ACC112 (cell line): ENCODE measurements at regions not wholly inside any gene's neighbourhood (a gene's known extent, or its start where the extent isn't known, plus 50 kb on each side); places are given as distances from the start of the nearest gene placed in this dataset.
"Not testable (repeated sequence)": the region's sequence is repeated elsewhere in the genome, so short reads cannot be mapped to it uniquely, and the experiment has no call there.

Source experiments
- H2AFZ ChIP-seq: fragments of 200-600 bp; sonication (generic); one replicate; pipeline ENCODE4 v1.6.0; 2017; ENCODE audit warnings: antibody characterized with exemption, low read length; ENCODE audit not compliant: unreplicated experiment
- H3K27ac ChIP-seq: fragments of 200-600 bp; sonication (generic); 2 replicates; pipeline ENCODE4 v1.5.1; 2014; ENCODE audit warnings: low read depth, mild to moderate bottlenecking, antibody characterized with exemption, low read length, moderate library complexity
- H3K27me3 ChIP-seq: fragments of 200-600 bp; sonication (generic); 2 replicates; pipeline ENCODE4 v1.6.1; 2014; ENCODE audit warnings: mild to moderate bottlenecking, antibody characterized with exemption, low read length, moderate library complexity, mixed read lengths; ENCODE audit not compliant: insufficient read depth
- H3K36me3 ChIP-seq: fragments of 200-600 bp; sonication (generic); 2 replicates; pipeline ENCODE4 v1.6.1; 2016; ENCODE audit warnings: mild to moderate bottlenecking, antibody characterized with exemption, low read length, moderate library complexity, mixed read lengths; ENCODE audit not compliant: insufficient read depth
- H3K4me1 ChIP-seq: fragments of 200-600 bp; sonication (generic); one replicate; pipeline ENCODE4 v1.6.1; 2016; ENCODE audit warnings: low read length, mixed read lengths; ENCODE audit not compliant: insufficient read depth, unreplicated experiment, control insufficient read depth
- H3K4me3 ChIP-seq: fragments of 200-600 bp; sonication (generic); 2 replicates; pipeline ENCODE4 v1.5.1; 2014; ENCODE audit warnings: mild to moderate bottlenecking, low read depth, low read length
- H3K79me2 ChIP-seq: fragments of 200-600 bp; sonication (generic); one replicate; pipeline ENCODE4 v1.6.0; 2016; ENCODE audit warnings: low read length; ENCODE audit not compliant: control insufficient read depth, unreplicated experiment, insufficient read depth

DNA sequence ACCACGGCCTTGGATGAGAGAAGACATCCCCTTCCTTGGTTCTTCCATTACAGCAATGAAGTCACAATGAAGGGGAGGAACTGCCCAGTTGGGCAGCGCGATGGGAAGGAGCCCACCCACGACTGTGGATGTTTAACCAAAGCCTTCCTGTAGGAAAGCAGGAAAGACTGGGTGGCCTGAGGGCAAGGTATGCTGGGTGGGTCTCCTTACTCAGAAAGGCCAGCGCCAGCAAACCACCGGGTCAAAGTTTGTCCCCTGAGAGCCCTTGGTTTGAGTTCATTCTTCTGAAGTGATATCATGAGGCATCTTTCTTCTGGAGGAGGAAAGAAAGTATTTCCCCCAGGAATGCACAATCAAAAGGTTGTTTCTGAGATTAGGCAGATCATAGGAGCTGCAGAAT, 105.2 kb downstream of the C16orf95 start:
- peaks cover 50% of the 10 kb centered on the region for H3K4me1 ChIP-seq
- no peaks in the 10 kb centered on the region for H3K79me2 ChIP-seq
- no peak overlapping the region for H2AFZ ChIP-seq
- H3K27me3 ChIP-seq = no peaks in the 10 kb centered on the region
- peak overlapping the region; percentile 87 for H3K27ac ChIP-seq
- H3K36me3 ChIP-seq = no peaks in the 10 kb centered on the region
- peak overlapping the region; percentile 9; the same call in 1 of the 2 replicates for H3K4me3 ChIP-seq

GRCh38 chr16:87213536-87213935, 103.7 kb downstream of the C16orf95 start:
- peaks cover 39% of the 10 kb centered on the region for H3K4me1 ChIP-seq
- no peaks in the 10 kb centered on the region for H3K27me3 ChIP-seq
- no peak overlapping the region for H3K27ac ChIP-seq
- no peak overlapping the region for H3K4me3 ChIP-seq
- no peaks in the 10 kb centered on the region for H3K79me2 ChIP-seq
- no peak overlapping the region for H2AFZ ChIP-seq
- H3K36me3 ChIP-seq = no peaks in the 10 kb centered on the region

GRCh38 chr16:87216148-87216840, 100.9 kb downstream of the C16orf95 start:
- H3K27ac ChIP-seq = peak overlapping the region; percentile 65
- H3K27me3 ChIP-seq = no peaks in the 10 kb centered on the region
- peak overlapping the region; percentile 6 for H2AFZ ChIP-seq
- H3K36me3 ChIP-seq = no peaks in the 10 kb centered on the region
- H3K4me3 ChIP-seq = peak overlapping the region; percentile 63
- H3K79me2 ChIP-seq = no peaks in the 10 kb centered on the region
- H3K4me1 ChIP-seq = peaks cover 29% of the 10 kb centered on the region

GRCh38 chr16:87216841-87217275, 100.3 kb downstream of the C16orf95 start:
- Histone ChIP-seq H3K4me1 (peaks cover 24% of the 10 kb centered on the region), H3K36me3 (no peaks in the 10 kb centered on the region), H2AFZ (peak overlapping the region; percentile 6), H3K4me3 (peak overlapping the region; percentile 63), H3K27ac (peak overlapping the region; percentile 65), H3K79me2 (no peaks in the 10 kb centered on the region), H3K27me3 (no peaks in the 10 kb centered on the region)

DNA sequence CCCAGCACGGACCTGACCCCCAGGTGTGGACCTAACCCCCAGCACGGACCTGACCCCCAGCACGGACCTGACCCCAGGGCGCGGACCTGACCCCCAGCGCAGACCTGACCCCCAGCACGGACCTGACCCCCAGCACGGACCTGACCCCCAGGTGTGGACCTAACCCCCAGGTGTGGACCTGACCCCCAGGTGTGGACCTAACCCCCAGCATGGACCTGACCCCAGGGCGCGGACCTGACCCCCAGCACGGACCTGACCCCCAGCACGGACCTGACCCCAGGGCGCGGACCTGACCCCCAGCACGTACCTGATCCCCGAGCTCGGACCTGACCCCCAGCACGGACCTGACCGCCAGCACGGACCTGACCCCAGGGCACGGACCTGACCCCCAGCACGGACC, 99.4 kb downstream of the C16orf95 start:
- H2AFZ ChIP-seq, H3K27me3 ChIP-seq, H3K27ac ChIP-seq, H3K36me3 ChIP-seq, H3K4me3 ChIP-seq, H3K79me2 ChIP-seq: not testable (repeated sequence)
- peaks cover 14% of the 10 kb centered on the region for H3K4me1 ChIP-seq

GRCh38 chr16:87218281-87219055, 98.7 kb downstream of the C16orf95 start:
- no peak overlapping the region for H2AFZ ChIP-seq
- H3K79me2 ChIP-seq = no peaks in the 10 kb centered on the region
- peaks cover 13% of the 10 kb centered on the region for H3K4me1 ChIP-seq

GRCh38 chr16:87219287-87219909, 97.8 kb downstream of the C16orf95 start:
- no peaks in the 10 kb centered on the region for H3K79me2 ChIP-seq
- H3K4me3 ChIP-seq = no peak overlapping the region
- no peaks in the 10 kb centered on the region for H3K27me3 ChIP-seq
- H3K27ac ChIP-seq = no peak overlapping the region
- H2AFZ ChIP-seq = no peak overlapping the region
- no peaks in the 10 kb centered on the region for H3K36me3 ChIP-seq
- H3K4me1 ChIP-seq = peaks cover 13% of the 10 kb centered on the region

More at GRCh38 chr16:87218281-87219055, 98.7 kb downstream of the C16orf95 start:
- no peaks in the 10 kb centered on the region for H3K36me3 ChIP-seq
- no peak overlapping the region for H3K4me3 ChIP-seq
- no peak overlapping the region for H3K27ac ChIP-seq
- H3K27me3 ChIP-seq = no peaks in the 10 kb centered on the region

DNA sequence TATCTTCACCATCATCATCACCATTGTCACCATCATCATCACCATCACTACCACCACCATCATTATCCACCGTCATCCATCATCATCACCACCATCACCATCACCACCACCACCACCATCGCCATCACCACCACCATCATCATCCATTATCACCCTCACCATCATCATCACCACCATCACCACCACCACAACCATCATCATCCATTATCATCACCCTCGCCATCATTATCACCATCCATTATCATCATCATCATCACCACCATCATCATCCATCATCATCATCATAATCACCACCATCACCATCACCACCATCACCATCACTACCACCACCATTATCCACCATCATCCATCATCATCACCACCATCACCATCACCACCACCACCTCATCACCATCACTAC, 95.6 kb downstream of the C16orf95 start:
- Histone ChIP-seq H2AFZ (no peak overlapping the region), H3K4me1 (peaks cover 7% of the 10 kb centered on the region), H3K36me3 (no peaks in the 10 kb centered on the region), H3K79me2 (no peaks in the 10 kb centered on the region), H3K27ac (no peak overlapping the region), H3K4me3 (no peak overlapping the region), H3K27me3 (no peaks in the 10 kb centered on the region)

DNA sequence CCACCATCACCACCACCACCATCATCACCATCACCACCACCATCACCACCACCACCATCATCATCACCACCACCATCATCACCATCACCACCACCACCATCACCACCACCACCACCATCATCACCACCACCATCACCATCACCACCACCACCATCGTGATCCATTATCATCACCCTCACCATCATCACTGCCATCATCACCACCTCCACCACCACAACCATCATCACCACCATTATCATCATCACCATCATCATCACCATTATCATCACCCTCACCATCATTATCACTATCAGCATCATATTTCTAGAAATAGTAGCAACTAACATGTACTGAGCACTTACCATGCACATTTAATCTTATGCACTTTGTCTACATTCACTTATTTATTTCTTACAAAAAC, 94.9 kb downstream of the C16orf95 start:
- Histone ChIP-seq H3K4me1 (peaks cover 6% of the 10 kb centered on the region), H3K27me3 (no peaks in the 10 kb centered on the region), H2AFZ (no peak overlapping the region), H3K4me3 (no peak overlapping the region), H3K79me2 (no peaks in the 10 kb centered on the region), H3K27ac (no peak overlapping the region), H3K36me3 (no peaks in the 10 kb centered on the region)

DNA sequence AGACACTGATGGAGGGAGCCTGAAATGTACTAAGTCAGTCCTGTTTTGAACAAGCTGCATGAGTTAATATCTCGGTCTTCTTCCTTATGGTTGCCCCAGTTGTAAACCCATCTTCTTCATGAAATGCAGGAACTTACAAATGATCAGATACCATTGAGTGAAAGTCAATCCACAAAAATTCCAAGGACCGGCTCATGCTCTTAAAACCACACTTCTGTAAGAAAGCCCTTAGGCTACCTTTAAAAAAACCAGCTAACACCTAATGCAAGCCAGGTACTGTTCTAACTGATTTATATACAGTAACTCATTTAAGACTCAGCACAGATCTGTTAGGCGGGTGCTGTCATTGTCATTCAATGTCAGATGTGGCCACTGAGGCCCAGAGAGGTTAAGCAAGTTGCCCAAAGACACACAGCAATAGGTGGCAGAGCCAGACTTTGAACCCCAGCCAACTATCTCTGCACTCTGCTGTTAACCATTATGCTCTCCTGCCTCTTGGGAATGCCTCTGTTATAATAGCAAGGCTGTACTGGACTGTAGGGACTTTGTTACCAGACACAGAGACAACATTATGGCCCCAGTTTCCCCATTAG, 93.4 kb downstream of the C16orf95 start:
- peaks cover 13% of the 10 kb centered on the region for H3K4me1 ChIP-seq
- no peaks in the 10 kb centered on the region for H3K27me3 ChIP-seq
- no peaks in the 10 kb centered on the region for H3K79me2 ChIP-seq
- no peak overlapping the region for H3K27ac ChIP-seq
- no peak overlapping the region for H2AFZ ChIP-seq
- H3K4me3 ChIP-seq = no peak overlapping the region
- no peaks in the 10 kb centered on the region for H3K36me3 ChIP-seq
